ENCODE measurements at regions not wholly inside any gene's neighbourhood (a gene's known extent, or its start where the extent isn't known, plus 50 kb on each side); places are given as distances from the start of the nearest gene placed in this dataset.

DNA sequence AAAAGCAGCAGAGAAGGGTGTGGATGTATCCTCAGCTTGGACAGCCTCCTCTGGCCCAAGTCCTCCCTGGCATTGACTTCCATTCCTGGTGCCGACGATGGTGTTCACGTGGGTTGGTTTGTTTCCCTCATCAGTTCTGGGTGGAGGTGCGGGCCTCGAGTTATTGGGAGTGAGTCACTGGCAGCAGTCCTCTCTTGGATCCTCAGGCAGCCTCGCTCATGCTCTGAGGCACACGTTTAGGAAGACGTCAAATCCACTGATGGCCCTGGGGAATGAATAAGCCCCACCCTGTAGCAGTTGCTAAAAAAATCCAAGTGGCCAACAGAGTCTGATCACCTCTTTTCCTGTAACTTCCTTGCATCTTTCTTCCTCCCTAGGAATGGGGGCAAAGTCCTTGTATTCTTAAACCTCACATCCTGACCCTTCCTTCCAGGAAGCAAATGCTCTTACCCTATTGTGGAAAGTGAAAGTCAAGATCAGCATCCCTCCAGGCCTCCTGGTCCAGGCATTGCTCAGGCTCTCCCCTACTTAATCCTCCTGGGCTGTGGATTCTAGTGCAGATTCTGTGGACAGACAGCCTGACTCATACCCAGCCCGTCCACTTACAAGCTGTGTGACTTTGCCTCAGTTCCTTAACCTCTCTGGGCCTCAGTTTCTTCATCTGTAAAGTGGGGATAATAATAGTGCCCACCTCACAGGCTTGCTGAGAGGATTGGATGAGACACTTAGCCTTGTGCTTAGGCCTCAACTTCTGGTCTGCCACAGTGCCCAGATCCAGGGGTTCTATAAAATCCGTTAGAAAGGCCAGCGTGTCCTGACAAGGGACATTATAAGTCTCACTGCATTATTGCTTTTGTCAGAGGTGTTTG, 111.1 kb downstream of the TLR5 start:
- H3K9me2 ChIP-seq (ENCODE audit: insufficient read depth), result no peaks in the 10 kb centered on the region
- H3K4me1 ChIP-seq (ENCODE audit: control insufficient read depth in 1 of 2, insufficient read depth in 2 of 2, low read length in 2 of 2), result peaks cover 0 to 10% of the 10 kb centered on the region in 2 experiments; a peak in 2 of 4 replicates
- no peaks in the 10 kb centered on the region for H3K27me3 ChIP-seq (ENCODE audit: insufficient read depth, low read length)
- TF ChIP-seq FOSL1 (IDR thresholded peaks at IDR 0.05; ENCODE audit: low read depth), result no peak
- no peak overlapping the region for H3K27ac ChIP-seq (ENCODE audit: low read depth, low read length)
- no peaks in the 10 kb centered on the region for H4K20me1 ChIP-seq (ENCODE audit: insufficient read depth)
- intact Hi-C loops (cut with micrococcal nuclease), result no loop called here
- no peaks in the 10 kb centered on the region for H3K79me2 ChIP-seq (ENCODE audit: insufficient read depth, low read length)
- BruUV-seq (replicated peaks), result no TSS peak
- no peak overlapping the region for H2AFZ ChIP-seq (ENCODE audit: low read depth, low read length, poor library complexity, severe bottlenecking)
- ChIA-PET POLR2A (no interaction called here), RAD21 (ENCODE audit: low non-redundant PET in 1 of 2, low total read pairs in 2 of 2, uncharacterized antibody in 2 of 2, unreplicated experiment in 2 of 2) (no interaction called here), CTCF (no interaction called here)
- H3K4me3 ChIP-seq (replicated peaks in 1 of 2; ENCODE audit: low read depth in 1 of 2, low read length in 2 of 2), result no peak overlapping the region
- no peak for ATAC-seq
- H3K36me3 ChIP-seq (ENCODE audit: control insufficient read depth in 1 of 2, insufficient read depth in 2 of 2, low read length in 2 of 2), result no peaks in the 10 kb centered on the region
- no peak for DNase-seq (ENCODE audit: low read depth, low spot score)
- no peak overlapping the region for H3K4me2 ChIP-seq (ENCODE audit: low read length)
- no peaks in the 10 kb centered on the region for H3K9me3 ChIP-seq (ENCODE audit: control insufficient read depth in 1 of 2, insufficient read depth in 1 of 2, low read depth in 1 of 2, low read length in 2 of 2)
- H3K9ac ChIP-seq (ENCODE audit: low read length), result no peak overlapping the region

DNA sequence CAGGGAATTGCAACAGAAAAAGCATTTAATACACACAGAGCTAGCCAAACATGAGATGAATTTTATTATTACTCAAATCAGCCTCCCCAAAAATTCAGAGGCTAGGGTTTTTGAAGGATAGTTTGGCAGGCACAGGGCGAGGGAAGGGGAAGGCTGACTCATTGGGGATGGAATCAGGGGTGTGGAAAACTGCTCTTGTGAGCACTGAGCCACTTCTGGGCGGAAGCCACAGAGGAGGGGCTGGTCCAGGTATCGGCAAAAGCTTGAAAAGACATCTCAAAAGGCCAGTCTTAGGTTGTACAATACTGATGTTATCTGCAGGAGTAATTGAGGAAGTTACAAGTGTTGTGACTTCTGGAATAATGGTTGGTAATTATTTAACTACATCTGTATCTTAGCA, 109.4 kb downstream of the TLR5 start:
- Histone ChIP-seq H3K4me3 (replicated peaks in 1 of 2; ENCODE audit: low read depth in 1 of 2, low read length in 2 of 2) (no peak overlapping the region), H3K9me3 (ENCODE audit: control insufficient read depth in 1 of 2, insufficient read depth in 1 of 2, low read depth in 1 of 2, low read length in 2 of 2) (no peaks in the 10 kb centered on the region), H3K4me1 (ENCODE audit: control insufficient read depth in 1 of 2, insufficient read depth in 2 of 2, low read length in 2 of 2) (peaks cover 0 to 10% of the 10 kb centered on the region in 2 experiments; a peak in 2 of 4 replicates), H2AFZ (ENCODE audit: low read depth, low read length, poor library complexity, severe bottlenecking) (no peak overlapping the region), H4K20me1 (ENCODE audit: insufficient read depth) (no peaks in the 10 kb centered on the region), H3K79me2 (ENCODE audit: insufficient read depth, low read length) (no peaks in the 10 kb centered on the region), H3K27ac (ENCODE audit: low read depth, low read length) (no peak overlapping the region), H3K36me3 (ENCODE audit: control insufficient read depth in 1 of 2, insufficient read depth in 2 of 2, low read length in 2 of 2) (no peaks in the 10 kb centered on the region), H3K4me2 (ENCODE audit: low read length) (no peak overlapping the region), H3K27me3 (ENCODE audit: insufficient read depth, low read length) (no peaks in the 10 kb centered on the region), H3K9me2 (ENCODE audit: insufficient read depth) (no peaks in the 10 kb centered on the region), H3K9ac (ENCODE audit: low read length) (no peak overlapping the region)
- DNase-seq (ENCODE audit: low read depth, low spot score) (no peak), ATAC-seq (no peak)
- RAD21 ChIA-PET (ENCODE audit: low non-redundant PET in 1 of 2, low total read pairs in 2 of 2, uncharacterized antibody in 2 of 2, unreplicated experiment in 2 of 2), result no interaction called here
- no TSS peak for BruUV-seq (replicated peaks)
- TF ChIP-seq EZH2 (IDR thresholded peaks at IDR 0.05) (no peak), ELF1 (IDR thresholded peaks at IDR 0.05; ENCODE audit: borderline replicate concordance, low read depth) (no peak), ZFX (IDR thresholded peaks at IDR 0.05) (no peak), SRF (IDR thresholded peaks at IDR 0.05; ENCODE audit: low read depth) (no peak), CBX3 (IDR thresholded peaks at IDR 0.05; ENCODE audit: low read depth) (no peak), SIN3A (IDR thresholded peaks at IDR 0.05; ENCODE audit: low read depth) (no peak), POLR2A (IDR thresholded peaks at IDR 0.05; ENCODE audit: borderline replicate concordance, extremely low read depth, insufficient read depth, insufficient read length) (no peak), RAD21 (IDR thresholded peaks at IDR 0.05; ENCODE audit: low read depth) (no peak), YY1 (IDR thresholded peaks at IDR 0.05; ENCODE audit: extremely low read depth, insufficient replicate concordance, low read depth, low read length) (no peak), FOSL1 (IDR thresholded peaks at IDR 0.05; ENCODE audit: low read depth) (no peak), MAX (IDR thresholded peaks at IDR 0.05) (no peak), POLR2AphosphoS5 (IDR thresholded peaks at IDR 0.05; ENCODE audit: low read depth, low read length) (no peak), CEBPB (IDR thresholded peaks at IDR 0.05; ENCODE audit: low read depth) (no peak)
- TF ChIP-seq, protein P1, sequence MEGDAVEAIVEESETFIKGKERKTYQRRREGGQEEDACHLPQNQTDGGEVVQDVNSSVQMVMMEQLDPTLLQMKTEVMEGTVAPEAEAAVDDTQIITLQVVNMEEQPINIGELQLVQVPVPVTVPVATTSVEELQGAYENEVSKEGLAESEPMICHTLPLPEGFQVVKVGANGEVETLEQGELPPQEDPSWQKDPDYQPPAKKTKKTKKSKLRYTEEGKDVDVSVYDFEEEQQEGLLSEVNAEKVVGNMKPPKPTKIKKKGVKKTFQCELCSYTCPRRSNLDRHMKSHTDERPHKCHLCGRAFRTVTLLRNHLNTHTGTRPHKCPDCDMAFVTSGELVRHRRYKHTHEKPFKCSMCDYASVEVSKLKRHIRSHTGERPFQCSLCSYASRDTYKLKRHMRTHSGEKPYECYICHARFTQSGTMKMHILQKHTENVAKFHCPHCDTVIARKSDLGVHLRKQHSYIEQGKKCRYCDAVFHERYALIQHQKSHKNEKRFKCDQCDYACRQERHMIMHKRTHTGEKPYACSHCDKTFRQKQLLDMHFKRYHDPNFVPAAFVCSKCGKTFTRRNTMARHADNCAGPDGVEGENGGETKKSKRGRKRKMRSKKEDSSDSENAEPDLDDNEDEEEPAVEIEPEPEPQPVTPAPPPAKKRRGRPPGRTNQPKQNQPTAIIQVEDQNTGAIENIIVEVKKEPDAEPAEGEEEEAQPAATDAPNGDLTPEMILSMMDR (IDR thresholded peaks at IDR 0.05 in 2 of 3, conservative IDR thresholded peaks at IDR 0.05 in 1 of 3; ENCODE audit: borderline replicate concordance in 1 of 3, insufficient read depth in 1 of 3, low read depth in 2 of 3, low read length in 2 of 3), result no peak
- intact Hi-C loops (cut with micrococcal nuclease), result no loop called here
- CTCF ChIA-PET, result no interaction called here
- POLR2A ChIA-PET, result no interaction called here
